AG08395 (cell line): ENCODE measurements at regions not wholly inside any gene's neighbourhood (a gene's known extent, or its start where the extent isn't known, plus 50 kb on each side); places are given as distances from the start of the nearest gene placed in this dataset.
"Not testable (repeated sequence)": the region's sequence is repeated elsewhere in the genome, so short reads cannot be mapped to it uniquely, and the experiment has no call there.

Source experiments
- DNase-seq: peaks from one replicate; pipeline ENCODE4 v3.0.0; 2012; ENCODE audit warnings: mixed read lengths, low spot score

DNA sequence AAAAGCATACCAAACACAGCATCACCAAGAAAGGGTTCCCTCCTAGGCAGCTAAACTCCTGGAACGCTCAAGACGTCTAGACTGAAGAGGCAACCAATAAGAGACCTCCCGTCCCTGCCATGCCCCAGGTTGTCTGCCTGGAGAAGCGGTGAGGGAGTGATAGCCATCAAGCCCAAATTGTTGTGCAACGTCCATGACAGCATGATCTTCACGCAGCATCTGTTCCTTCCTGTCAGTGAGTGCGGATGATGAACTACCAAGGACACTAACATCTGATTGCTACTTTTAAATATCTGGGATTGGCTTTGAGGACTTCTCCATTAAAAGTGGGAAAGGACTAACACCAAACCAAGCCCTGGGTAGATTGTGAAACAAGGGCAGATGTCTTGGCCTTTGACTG, 149.7 kb downstream of the TXNL1 start:
- no peak for DNase-seq

GRCh38 chr18:56487801-56488200, 150.6 kb downstream of the TXNL1 start:
- no peak for DNase-seq

DNA sequence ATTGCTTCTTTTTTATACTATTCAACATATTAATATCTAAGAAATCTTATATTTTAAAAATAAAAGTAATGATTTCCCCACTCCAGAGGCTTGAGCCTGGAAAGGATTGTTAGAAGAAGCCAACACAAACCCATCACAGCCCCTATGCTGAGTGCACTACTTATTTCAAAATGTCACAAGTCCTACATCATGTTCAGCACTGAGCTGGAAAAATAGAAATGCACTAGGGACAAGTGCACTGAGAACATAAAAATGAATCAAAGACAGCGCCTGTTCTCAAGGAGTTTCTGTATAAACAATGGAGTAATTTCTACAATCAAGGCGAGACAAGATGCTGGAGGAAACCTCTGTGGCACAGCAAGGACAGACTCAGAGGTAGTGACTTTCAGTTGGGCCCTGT, 155.0 kb downstream of the TXNL1 start:
- DNase-seq = no peak

DNA sequence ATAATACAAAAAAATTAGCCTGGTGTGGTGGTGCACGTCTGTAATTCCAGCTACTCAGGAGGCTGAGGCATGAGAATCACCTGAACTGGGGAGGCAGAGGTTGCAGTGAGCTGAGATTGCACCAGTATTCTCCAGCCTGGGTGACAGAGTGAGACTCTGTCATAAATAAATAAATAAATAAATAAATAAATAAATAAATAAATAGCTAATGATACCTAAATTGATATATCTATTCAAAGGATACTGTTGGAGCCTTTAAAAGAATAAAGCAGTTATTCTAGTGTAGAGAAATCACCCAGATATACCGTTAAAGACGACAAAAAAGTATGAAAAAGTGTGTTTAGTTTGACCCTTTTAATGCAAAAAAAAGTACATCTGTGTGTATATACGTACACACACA, 155.6 kb downstream of the TXNL1 start:
- not testable (repeated sequence) for DNase-seq

DNA sequence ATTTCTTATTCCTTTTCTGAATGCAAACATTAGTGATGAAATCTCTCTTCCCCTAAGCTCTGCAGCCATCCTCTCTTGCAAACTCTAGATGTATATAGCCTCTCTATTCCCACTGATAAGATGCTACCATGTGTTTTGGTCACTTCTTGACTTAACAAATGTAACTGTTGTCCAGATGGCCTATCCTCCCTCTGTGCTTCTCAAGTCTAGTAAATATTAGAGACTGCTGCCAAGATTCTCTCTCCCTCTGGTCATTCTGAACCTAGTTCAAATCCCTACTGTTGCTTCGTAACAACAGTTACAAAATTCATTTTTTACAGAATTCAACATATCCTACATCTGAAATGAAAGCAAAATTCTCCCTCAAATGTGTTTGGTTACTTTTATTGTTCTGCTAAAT, 156.6 kb downstream of the TXNL1 start:
- no peak for DNase-seq

- DNase-seq = no peak
These were observed 158.6 kb downstream of the TXNL1 start for GRCh38 chr18:56479841-56480240.

DNA sequence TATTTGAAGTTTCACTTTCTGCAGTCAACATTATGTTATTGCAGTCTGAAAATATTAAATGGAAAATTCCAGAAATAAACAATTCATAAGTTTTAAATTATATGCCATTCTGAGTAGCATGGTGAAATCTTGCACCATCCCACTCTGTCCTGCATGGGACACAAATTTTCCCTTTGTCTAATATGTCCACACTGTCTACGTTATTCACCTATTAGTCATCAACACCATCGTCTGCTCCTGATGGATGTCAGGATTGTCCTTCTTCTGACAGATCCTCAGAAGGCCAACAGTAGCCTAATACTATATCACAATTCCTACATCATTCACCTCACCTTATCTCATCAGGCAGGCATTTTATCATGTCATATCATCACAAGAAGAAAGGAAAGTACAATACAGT, 163.1 kb downstream of the TXNL1 start:
- DNase-seq = peak; percentile 22

DNA sequence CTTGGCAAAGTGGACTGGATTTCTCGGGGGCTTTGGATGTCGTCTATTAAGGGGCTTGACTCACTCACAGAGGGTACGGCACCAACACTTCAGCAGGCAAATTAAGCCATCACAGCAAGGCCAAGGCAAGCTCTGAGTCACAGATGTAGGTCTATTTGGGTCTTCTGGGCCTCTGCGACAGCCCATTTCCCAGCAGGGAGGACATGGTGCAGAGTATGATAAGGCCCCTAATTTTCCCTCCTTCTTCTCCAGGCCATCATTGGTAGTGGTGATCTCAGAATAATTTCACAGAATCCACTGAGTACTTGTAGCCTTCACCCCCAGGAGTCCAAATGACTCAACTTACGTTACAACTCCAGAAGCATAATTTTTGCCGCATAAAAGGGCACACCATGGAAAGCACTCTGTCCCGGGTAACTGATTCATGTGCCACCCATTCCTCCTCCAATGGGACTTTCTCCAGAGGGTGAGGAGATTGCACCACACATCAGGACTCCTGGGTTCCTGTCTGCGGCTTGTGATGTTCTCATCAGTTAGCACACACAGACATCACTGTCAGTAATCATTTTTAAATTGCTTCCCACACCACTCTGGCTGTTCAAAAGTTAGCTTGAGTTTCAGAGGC, 164.9 kb downstream of the TXNL1 start:
- DNase-seq = no peak

DNA sequence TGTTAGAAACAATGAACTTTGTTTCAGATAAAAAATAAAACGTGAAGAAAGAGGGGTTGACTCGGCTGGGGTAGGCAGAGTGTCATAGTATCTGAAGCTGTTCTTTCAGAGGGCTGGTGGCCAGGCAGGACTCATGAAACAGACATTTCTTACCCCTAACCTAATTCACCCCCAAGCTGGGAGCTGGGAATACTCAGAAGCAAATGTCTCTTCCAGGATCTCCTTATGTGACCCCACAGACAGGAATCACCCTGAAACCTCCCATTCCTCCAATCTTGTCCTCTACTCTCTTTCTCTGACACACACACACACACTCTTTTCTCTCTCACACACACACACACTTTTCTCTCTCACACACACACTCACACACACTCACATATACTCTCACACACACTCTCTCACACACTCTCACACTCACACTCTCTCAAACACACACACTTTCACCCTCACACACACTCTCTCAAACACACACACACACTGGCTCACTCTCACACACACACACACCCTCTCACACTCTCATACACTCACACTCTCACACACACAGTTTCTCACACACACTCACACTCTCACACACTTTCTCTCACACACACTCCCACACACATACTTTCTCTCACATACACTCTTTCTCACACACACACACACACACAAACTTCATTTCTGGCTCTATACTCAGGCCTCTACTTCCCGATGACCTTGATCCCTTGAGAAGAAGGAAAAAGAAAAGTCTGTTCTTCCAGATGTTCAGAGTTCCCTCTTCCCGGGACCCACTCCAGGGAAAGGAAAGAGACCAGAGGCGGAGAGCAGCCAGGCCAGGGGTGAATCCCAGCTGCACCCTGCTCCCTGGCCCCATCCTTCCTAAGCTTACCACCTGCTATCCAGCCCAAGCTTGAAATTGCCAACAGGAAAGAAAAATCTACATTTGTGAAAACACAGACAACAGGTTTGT, 167.7 kb downstream of the TXNL1 start:
- DNase-seq = no peak

- DNase-seq = no peak
These were observed 168.8 kb downstream of the TXNL1 start for GRCh38 chr18:56469582-56469981.

DNA sequence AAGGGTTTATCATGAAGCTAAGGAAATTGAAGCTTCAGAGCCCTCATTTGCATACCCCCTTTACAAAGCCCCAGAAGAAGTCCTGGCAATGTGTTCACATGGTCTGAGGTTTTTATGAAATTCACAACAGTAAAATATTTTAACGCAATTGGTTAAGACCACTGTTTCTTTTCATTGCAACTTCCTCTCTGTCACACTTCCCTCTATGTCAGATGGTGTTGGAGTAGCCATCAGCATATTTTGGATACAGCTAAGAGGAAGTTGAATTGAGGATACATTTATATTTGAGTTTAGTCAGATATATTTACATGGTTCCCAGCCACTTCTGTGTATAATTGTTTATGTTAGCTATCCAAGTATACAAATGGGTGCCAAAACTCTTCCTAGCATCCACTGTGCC, 170.0 kb downstream of the TXNL1 start:
- no peak for DNase-seq

DNA sequence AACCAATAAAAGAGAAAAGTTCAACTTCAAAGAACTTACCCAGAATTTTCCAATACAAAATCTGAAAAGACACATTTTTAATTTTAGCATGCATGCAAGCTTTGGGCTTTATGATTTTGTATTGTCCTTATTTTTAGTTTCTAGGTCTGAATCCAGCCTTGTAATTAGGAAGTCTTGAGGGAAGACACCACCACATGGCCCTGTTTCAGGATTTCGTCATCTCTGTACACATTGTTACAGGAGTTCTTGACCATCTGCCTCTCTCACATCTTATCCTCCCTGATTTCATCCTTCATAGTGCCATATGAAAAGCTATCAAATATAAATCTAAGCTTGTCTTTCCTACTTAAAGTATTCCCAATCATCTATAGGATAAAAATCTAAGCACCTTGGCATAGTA, 176.1 kb downstream of the TXNL1 start:
- no peak for DNase-seq

DNA sequence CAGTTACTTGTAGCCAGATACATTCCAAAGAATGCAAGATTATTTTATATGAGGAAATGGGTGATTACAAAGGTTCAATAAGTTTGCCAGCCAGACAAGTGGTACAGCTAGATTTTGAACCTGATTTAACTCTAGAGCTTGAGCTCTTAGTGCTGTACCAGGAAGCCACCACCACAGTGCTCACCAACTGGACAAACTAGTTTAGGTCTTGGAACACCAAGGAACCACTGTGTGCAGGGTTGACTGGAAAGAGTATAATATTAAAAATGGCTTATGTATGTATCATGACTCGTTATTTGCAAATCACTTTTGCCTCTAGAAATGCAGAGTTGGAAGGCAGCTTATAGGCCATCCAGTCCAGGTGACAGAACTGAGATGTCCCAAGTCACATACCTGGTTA, 177.2 kb downstream of the TXNL1 start:
- DNase-seq = no peak

DNA sequence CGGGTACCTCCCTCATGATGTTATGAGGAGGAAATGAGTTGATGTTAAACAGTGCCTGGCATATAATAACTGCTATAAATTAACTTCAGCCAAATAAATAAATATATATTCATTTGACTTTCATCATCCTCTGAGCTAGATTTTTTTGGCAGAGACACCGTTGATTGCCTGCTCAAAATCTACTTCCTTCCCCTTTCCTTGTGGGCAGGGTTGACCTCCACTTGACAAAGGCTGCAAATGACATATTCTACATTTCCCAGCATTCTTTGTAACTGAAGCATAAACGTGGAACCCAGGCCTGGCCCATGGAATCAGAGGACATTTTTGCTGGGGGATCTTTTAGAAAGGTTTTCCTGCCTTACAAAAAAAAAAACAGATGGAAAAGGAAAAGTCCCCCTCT, 177.8 kb downstream of the TXNL1 start:
- DNase-seq = no peak

- no peak for DNase-seq
These were observed 179.4 kb downstream of the TXNL1 start for GRCh38 chr18:56458770-56459712.

DNA sequence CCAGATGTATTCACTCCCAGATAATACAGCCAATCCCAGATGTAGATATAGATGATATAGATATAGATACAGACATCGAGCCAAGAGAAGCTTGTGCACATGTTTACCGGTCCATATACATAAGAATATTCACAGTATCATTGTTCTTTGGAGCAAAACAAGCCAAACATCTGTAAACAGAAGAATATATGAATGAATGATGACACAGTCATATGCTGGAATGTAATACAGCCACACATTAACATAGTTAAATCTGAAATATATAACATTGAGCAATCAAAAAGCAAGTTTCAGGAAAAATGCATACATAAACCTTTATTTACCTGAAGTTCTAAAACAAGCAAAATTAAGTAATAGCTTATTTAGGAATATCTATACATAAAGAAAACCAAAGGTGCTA, 182.5 kb downstream of the TXNL1 start:
- no peak for DNase-seq

GRCh38 chr18:56455141-56455540, 183.3 kb downstream of the TXNL1 start:
- DNase-seq = no peak

DNA sequence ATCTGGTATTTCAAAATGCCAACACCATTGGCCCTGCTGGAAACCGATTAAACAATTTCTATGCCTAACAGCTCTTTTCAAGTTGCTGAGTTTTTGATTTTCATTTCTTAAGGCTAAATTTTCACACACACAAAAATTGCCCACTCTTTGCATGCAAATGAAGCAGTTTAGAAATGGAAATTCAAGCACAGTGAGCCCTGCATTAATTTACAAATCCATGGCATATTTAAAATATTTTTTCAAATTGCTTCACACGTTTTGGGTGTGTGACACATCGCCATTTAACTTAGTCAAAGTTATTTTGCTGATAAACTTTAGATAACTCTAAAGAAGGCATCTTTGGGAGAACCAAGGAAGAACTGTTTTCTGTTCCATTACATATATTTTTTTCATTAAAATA, 184.8 kb downstream of the TXNL1 start:
- no peak for DNase-seq

DNA sequence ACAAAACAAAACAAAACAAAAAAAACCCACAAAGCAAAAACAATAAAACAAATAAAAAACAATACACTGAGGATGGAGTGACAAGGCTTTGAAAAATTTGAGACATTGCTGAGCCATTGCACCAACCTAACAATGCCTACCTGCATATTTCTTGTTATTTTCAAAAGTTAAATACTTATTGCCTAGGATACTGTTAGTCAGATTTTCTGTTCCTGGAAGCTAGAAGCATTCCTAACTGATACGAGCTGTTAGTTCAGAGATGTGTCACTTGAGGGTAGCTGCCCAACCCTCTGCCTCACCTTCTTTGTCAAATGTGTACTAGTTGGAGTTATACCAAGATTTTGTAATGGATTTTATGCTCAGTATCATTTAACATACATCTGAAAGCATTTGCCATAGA, 187.2 kb downstream of the TXNL1 start:
- DNase-seq = no peak

DNA sequence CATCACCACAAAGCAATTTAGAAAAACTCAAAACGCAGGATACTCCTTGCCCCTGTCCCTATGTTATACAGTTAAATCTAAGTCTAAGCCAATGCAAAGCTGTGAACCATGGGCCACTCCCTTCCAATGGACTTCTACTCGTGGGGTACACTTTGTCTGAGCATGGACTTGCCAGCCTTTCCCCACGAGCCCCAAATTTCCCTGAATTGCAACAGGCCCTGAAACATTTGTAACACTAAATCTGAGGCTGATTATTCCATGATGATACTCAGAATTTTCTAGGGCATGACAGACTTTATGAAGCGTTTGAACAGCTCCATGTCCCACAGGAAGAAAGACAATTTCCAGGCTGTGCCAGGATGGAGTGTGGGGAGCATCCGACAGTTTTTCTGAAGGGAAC, 189.6 kb downstream of the TXNL1 start:
- DNase-seq = no peak

GRCh38 chr18:56445422-56445821, 193.0 kb downstream of the TXNL1 start:
- DNase-seq = no peak

GRCh38 chr18:56444201-56444600, 194.2 kb downstream of the TXNL1 start:
- no peak for DNase-seq
